LHCN-M2 (cell line): ENCODE measurements at regions not wholly inside any gene's neighbourhood (a gene's known extent, or its start where the extent isn't known, plus 50 kb on each side); places are given as distances from the start of the nearest gene placed in this dataset.
"Not testable (repeated sequence)": the region's sequence is repeated elsewhere in the genome, so short reads cannot be mapped to it uniquely, and the experiment has no call there.

ENCODE experiments used
- DNase-seq: peaks from one replicate; pipeline ENCODE4 v3.0.0-alpha.2; 2012; ENCODE audit warnings: low read depth

GRCh38 chrX:131893857-131894256, 129.2 kb upstream of the STK26 start:
- DNase-seq, result not testable (repeated sequence)

GRCh38 chrX:131894995-131895394, 128.1 kb upstream of the STK26 start:
- DNase-seq, result peak; percentile 86

GRCh38 chrX:131895807-131896206, 127.3 kb upstream of the STK26 start:
- DNase-seq, result peak; percentile 26

GRCh38 chrX:131901546-131901945, 121.6 kb upstream of the STK26 start:
- peak; percentile 11 for DNase-seq

GRCh38 chrX:131907488-131908314, 115.4 kb upstream of the STK26 start:
- no peak for DNase-seq

GRCh38 chrX:131910586-131910985, 112.5 kb upstream of the STK26 start:
- no peak for DNase-seq

- no peak for DNase-seq
Measured at GRCh38 chrX:131915488-131915887, 107.6 kb upstream of the STK26 start.

GRCh38 chrX:131917588-131917987, 105.5 kb upstream of the STK26 start:
- no peak for DNase-seq

GRCh38 chrX:131918839-131919238, 104.3 kb upstream of the STK26 start:
- no peak for DNase-seq

- DNase-seq, result no peak
Measured at GRCh38 chrX:131923614-131924250, 99.4 kb upstream of the STK26 start.

GRCh38 chrX:131938749-131939148, 84.4 kb upstream of the STK26 start:
- DNase-seq, result no peak

GRCh38 chrX:131942034-131942433, 81.1 kb upstream of the STK26 start:
- no peak for DNase-seq

GRCh38 chrX:131944936-131945902, 77.9 kb upstream of the STK26 start:
- no peak for DNase-seq

GRCh38 chrX:131951166-131951565, 71.9 kb upstream of the STK26 start:
- DNase-seq, result no peak

GRCh38 chrX:131955099-131955777, 67.9 kb upstream of the STK26 start:
- no peak for DNase-seq

GRCh38 chrX:131958724-131959123, 64.4 kb upstream of the STK26 start:
- no peak for DNase-seq

- no peak for DNase-seq
Measured at GRCh38 chrX:131970347-131970746, 52.8 kb upstream of the STK26 start.
